GM23248 (cell line): ENCODE measurements at regions not wholly inside any gene's neighbourhood (a gene's known extent, or its start where the extent isn't known, plus 50 kb on each side); places are given as distances from the start of the nearest gene placed in this dataset.

Experiments used
- EZH2 ChIP-seq: fragments of 200-600 bp; sonication (generic); IDR thresholded peaks from 2 replicates; pipeline ENCODE4 v1.6.1; 2018; ENCODE audit warnings: antibody characterized with exemption, mild to moderate bottlenecking; ENCODE audit not compliant: insufficient read depth, poor library complexity, severe bottlenecking
- EZH2phosphoT487 ChIP-seq: fragments of 200-600 bp; sonication (generic); IDR thresholded peaks from 2 replicates; pipeline ENCODE4 v1.6.1; 2018; ENCODE audit warnings: antibody characterized with exemption, moderate library complexity, mild to moderate bottlenecking, low read depth; ENCODE audit not compliant: insufficient read depth

DNA sequence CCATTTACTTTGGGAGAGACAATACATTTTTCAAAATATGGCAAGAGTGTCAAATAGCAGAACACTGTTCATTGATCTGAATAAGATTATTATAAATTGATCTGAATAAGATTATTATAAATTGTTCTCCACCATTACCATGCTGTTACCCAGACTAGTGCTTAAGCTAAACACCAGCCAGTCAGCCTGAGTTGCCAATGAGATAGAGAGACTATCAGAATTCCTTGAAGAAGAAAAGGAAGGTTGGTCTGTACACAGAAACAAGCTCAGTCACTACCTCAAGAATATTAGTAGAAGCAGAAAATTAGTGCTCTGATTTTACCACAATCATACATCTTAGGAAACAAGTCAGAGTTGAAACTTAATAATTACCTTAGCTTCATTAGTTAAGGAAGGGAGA is 469.8 kb downstream of the FOXG1 start:
- TF ChIP-seq EZH2 (no peak), EZH2phosphoT487 (no peak)
